ENCODE measurements at regions not wholly inside any gene's neighbourhood (a gene's known extent, or its start where the extent isn't known, plus 50 kb on each side); places are given as distances from the start of the nearest gene placed in this dataset.
A peak's percentile ranks its signal among the peaks of the same experiment; 100 is the strongest.

DNA sequence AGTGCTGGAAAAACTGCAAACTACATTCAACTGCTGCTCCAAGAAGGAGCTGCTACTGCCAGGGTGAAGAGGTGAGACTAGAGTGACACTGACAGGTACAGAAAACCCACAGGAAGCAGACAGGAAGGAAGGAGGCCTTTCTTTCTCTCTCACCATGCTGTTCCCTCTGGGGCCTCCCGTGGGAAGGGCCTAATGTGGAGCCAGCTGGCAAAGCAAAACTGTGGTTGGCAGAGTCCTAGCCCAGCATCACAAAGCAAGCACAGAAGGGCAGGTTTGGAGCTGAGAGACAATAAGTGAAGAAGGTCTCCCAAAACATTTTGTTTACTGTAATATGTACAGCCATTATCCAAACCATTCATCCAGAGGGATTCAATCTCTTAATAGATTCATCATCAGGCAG is 122.5 kb upstream of the MAX start:
- DNase-seq (ENCODE audit: low spot score) = no peak

DNA sequence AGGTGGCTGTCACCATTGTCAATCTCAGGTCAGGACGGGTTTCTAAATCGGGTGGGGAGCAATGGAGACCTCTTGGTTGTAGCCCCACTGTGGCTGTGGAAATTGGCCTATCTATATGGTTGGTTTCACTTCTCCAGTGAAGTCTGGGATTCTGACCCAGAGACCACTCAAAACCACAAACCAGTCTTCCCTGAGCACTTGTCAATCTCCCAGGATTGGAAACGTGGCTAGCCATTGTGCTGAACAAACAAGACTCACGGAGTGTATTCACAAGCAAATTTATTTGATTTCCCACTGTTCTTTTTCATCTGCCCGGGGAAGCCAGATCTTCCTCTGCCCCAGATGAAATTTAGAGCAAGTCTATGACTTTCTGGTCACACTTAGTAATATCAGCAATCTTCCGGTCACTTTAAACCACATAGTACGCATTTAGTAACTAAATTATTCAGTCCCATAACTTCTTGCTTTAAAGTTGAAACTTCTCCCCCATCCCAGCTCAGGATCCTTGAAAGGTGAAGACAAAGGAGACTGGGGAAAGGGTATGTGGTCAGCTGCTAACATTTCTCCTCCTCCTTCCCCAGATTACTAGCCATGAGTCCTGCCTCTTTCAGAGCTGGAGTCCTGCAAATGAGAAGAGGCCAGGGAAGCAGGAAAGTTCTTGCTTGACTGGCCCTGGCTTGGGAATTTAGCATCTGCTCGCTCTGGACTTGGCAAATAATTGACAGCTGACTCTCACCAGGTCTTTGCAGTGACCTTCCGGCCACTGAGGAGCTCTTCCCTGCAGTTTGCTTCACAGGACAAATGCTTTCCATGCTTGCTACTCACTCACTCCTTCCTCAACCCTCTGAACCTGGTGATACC is 123.2 kb upstream of the MAX start:
- no peak for DNase-seq (ENCODE audit: low spot score)

DNA sequence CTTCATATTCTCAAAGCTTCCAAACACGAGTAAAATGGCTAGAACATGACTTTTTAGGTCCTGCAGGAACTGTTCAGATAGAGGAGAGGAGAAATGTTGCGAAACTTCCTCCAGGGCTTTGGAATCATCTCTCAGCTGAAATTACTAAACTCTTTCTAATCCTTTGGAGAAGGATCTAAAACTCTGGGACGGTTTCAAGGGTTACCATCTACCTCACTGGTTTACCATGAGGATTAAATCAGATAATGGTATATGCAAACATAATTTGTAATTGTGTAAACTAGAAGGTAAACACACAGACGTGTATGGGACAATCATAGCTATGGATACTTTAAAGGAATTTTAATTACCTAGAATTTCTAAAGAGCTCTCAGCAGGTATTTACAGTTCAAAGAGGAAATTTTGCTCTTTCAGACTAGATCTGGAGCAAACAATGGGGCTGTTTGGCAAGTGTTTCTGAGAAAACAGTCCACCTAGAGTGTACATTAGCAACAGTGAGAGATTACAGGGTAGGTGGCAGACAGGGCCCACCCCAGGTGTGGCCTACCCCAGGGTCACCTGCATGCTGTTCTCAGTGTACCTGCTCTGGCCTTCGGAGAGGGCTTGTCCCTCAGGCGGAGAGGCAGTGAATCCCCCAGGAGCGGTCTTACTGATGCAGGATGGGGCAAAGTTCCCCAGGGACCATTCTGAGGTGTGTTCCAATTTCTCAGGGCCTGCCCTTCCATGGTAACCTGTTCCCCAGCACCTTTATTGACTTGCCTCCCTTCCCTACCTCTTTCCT is 124.7 kb upstream of the MAX start:
- no peak for DNase-seq (ENCODE audit: low spot score)

DNA sequence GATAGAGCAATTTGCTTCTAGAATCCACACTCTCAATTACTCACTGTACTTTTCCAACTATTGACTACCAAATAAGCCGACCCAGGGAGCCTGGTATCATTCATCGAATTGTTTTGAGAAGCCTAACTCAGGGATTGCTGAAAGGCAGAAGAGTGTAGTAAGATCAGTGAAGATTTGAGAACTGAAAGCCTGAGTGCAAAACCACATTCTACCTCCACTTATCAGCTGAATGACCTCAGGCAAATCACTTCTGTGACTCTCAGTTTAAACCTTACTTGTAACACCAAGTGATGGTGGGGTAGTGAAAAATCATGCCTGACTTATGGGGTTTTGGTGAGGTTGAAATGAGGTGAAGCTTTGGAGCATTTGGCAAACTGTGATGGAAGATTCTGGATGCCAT is 126.1 kb upstream of the MAX start:
- no peak for DNase-seq (ENCODE audit: low spot score)

DNA sequence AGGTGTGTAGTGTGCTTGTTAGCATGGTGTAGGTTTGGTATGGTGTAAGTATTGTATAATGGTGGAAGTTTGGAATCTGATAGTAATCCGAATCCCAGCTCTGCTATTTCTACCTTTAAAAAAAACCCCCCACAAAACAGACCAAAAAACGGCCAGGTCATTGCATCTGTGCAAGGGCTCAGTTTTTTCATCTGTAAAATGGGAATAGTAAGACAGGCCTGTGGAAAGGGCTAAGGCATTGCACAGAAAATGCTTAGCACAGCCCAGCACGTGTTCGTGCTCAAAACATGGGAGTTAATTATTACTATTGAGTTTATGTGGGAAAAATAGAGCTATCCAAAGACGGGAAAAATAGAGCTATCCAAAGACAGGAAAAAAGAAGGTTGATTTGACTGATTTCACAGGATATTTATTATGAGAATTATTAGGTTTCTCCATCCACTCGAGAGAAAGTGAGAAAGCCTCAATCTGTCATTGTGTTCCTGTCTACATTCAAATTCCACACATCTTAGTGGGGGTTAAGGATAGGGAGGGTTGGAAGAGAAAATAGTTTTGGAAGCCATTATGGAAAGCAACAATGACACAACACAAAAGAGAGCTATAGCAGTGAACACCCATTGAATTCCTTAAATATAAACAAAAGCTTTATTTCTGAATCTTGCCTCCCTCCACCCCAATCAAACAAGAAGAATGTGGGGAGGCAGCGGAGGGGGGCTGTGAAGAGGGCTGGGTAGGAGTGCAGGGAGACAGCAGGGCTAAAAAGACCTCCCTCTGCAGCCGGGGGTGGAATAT is 126.8 kb upstream of the MAX start:
- no peak for DNase-seq (ENCODE audit: low spot score)

DNA sequence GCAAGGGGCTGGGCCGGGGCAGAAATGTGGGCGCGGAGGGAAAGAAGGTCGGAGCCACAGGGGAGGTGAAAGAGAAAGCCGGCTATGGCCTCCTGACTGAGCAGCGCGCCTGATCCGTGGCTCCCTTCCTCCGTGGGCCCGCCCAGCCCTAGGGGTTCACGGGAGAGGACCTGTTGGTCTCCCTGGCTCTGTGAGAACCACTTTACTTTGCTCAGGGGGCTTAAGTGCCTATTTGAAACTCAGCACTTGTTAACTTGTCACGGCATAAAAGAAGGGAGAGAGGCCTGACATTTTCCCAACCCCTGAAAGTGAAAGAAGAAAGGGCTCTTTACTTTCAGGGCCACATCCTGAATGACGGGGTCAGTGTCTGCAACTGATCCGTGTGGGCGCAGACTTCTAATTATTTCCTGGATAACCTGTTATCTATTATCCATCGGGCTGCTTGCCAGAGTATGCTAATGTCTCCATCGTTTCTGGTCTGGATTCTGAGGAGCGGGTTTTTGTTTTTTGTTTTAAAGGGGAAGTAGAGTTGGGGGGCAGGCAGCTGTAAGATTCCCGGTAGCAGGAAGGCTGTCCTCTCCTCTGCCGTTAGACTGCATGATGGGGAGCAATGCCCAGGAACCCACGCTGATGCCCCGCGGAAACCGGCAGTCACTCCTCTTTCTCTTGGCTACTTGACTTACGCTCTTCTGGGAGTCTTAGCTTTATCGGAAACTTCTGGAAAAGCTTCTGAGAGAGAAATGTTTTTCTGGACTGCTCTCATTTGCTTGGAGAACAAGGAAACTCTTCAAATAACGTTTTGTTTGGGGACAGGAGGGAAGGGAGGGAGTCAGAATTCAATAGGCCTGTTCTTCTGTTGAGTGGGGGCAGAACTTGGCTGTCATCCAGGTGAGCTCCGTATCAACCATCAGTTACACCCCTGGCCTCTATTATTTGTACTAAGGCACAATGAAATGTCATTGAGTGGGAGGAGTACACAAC is 127.7 kb upstream of the MAX start:
- DNase-seq (ENCODE audit: low spot score) = peak; percentile 24

DNA sequence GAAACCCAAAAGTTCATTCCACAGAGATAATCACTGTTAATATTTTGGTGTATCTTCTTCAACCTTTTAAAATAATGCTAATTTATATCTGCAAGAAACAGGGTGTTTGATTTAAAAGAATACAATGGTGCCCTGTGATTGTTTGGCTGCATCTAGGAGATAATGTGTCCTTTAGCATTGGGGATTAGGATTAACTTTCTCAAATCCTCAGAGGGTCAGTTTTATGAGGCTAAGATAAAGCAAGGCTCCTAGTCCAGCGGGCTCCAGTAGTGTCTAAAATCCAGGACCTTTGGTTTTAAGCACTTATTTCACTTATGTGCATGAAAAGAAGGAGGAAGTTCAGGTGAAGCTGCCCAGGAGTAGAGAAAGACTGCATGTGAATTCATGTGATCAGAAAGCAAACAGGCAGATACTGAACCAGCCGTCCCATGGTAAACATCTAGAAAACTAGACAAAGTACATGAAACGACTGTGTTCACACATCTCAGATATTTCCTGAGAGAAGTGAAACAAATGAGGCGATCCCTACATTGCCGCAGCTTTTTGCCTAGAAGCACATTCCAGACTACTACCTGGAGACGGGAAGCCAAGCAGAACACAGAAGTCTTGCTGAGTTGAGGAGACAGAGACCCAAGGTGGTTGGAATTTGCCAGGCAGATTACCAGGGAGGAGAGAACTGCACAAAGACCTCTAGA is 129.1 kb upstream of the MAX start:
- no peak for DNase-seq (ENCODE audit: low spot score)

DNA sequence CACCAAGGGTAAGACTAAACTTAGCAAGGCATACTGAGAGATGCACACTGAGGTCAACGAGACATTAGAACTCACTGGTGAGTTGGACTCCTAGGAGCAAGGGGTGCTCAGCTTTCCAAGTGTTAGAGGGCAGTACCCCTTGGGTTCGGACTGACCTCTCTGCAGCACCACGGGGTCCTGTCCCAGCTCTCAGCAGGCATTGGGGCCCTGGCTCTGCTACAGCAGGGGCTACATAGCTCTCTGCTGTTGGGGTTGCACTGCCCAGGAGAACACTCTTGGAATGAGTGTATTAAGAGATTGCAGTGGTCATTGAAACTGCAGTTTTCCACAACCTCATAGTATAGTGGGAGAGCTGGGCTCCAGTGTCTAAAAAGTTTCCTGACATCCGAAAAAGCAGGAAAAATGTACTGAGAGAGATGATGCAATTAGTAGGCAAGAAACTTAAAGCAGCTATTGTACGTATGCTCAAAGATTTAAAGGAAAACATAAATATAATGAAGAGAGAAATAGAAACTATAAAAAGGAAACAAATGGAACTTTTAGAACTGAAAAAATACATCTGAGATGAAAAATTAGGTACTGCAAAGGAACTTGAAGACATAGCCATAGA is 132.5 kb upstream of the MAX start:
- no peak for DNase-seq (ENCODE audit: low spot score)

DNA sequence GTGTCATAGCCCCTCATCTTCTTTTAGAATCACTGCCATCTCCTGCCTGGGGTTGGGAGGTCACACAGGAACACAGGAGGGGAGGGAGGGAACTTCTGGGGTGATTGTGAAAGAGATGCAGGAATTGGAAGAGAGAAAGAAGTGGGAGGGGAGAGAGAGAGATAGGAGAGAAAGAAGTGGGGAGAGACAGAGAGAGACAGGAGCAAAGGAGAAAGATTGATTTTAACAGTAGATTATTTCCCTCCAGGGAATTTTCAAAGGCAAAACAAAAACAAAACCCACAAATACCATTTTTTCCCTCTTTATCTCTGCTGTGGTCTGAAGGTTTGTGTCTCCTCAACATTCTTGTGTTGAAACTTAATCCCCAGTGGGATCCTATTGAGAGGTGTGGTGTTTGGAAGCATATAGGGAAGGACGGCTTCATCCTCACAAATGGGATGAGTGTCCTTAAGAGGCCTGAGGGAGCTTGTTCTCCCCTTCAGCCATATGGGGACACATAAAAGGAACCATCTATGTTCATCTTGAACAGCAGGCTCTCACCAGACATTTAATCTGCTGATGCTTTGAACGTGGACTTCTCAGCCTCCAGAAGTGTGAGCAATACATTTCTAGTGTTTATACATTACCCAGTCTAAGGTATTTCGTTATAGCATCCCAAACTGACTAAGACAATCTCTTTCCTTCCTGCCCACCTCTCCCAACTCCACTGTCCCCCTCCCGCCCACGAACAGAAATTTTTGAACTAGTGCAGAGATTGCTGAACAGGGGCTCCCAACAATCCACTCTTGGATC is 134.9 kb upstream of the MAX start:
- DNase-seq (ENCODE audit: low spot score) = no peak

DNA sequence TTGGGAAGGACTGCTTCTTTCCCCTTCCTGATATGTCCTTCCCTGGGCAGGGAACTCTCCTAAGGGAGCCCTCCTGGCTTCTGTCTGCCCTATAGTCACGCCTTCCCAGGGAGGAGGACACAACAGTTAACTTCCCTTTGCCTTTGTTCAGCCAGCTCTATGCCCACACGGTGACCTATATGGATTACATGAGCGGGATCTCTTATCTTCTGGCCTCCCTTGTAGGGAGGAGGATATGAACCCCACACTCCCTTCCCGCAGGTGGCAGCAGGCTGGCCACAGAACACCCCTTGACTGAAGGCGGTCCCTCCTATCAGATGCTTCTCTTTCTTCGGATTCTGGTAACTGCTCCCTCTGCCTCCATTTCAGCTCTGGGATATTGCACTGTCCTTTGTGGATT is 135.6 kb upstream of the MAX start:
- no peak for DNase-seq (ENCODE audit: low spot score)

DNA sequence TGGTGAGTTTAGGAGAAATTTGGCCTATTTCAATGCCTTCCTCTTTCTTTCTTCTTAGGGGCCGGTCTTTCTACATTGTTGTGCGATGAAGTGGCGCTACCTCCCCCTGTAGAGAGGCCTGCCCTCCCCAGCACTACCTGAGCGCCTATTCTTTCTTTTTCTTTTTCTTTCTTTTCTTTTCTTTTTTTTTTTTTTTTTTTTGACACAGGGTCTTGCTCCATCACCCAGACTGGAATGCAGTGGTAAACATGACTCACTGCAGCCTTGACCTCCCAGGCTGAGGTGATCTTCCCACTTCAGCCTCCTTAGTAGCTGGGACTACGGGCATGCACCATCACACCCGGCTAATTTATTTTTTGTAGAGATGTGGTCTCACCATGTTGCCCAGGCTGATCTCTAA is 136.1 kb upstream of the MAX start:
- DNase-seq (ENCODE audit: low spot score) = no peak

DNA sequence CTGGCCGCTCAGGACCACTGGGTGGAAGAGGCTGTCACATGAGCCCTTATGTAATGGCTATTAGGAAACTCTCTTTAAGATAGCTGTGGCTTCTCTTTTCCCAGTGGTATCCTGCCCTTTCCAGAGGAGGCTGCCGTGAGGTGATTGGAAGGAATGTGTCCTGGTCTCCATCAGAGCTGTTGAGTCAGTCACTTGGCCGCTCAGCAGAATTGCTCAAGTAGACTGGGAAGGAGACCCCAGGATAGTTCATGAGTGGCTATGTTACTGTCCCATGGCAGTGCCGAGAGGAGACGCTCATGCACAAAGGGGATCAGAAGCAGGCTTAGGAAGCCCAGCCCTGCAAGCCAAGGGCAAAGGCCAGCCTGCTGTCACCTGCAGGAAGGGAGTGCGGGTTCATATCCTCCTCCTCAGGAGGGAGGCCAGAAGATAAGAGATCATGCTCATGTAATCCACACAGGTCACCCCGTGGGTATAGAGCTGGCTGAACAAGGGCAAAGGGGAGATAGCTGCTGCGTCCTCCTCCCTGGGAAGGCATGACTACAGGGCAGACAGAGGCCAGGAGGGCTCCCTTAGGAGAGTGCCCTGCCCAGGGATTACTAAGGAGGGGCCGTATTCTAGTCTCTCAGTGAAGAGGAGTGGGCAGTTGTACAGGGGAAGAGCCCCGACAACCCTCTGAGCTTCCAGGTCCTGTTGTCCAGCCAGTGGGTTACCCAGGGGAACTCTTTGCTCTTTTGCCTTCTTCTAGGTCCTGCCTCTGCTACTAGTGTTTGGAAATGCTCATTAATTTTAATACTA is 137.0 kb upstream of the MAX start:
- DNase-seq (ENCODE audit: low spot score) = no peak

DNA sequence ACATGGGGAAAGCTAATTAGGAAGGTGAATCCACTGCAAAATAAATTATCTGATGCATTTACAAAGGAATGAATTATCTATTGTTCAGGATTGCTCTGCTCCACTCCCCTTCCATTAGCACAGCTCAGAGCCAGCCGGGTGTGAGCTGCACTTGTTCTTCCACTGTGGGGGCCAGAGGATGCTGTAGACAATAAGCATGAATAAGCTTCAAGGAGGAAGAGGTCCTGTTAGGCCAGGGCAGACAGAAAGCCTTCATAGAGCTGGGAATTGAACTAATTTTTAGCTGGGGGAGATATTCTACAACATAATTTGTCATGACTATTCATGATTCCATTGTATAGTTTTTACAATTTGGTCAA is 137.6 kb upstream of the MAX start:
- no peak for DNase-seq (ENCODE audit: low spot score)

DNA sequence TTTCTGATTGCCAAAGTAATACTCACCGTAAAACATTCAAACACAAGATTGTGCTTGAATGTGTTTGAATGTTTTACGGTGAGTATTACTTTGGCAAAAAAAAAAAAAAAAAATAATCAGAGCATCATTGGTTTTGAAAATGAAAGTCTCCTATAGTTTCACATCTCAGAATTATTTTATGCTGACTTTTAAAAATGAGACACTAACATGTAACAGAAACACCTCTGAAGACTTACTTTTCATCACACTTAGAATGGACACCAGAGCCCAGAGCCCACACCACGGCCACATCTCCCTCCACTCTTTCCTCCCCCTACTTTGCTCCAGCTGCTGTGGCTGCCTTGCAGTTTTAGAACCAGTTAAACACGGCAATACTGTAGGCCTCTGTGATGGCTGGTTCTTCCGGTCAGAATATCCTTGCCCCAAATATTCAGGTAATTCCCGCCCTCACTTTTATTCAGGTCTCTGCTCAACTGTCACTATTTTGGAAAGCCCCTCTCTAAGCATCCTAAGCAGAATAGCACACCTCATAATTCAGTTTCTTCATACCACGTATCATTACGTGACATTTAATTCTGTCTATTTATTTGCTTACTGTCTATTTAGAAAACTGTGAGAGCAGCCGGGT is 138.9 kb upstream of the MAX start:
- DNase-seq (ENCODE audit: low spot score) = no peak

DNA sequence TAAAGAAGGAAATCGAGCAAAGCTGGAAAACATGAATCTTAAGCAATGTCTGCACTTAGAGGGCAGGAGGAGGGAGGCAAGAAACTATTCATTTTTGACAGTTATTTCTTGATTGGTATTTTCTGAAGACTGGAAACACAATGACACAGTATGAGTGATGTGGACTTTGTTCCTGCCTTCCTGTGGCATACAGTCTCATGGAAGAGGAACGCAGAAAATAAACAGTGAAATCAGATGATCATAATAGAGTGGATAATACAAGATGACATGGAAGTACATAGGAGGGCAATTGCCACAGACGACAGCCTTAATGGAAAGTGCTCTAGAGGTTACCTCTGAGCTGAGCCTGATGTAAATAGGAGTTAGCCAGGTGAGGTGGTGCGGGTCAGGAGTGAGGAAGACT is 140.4 kb upstream of the MAX start:
- no peak for DNase-seq (ENCODE audit: low spot score)

DNA sequence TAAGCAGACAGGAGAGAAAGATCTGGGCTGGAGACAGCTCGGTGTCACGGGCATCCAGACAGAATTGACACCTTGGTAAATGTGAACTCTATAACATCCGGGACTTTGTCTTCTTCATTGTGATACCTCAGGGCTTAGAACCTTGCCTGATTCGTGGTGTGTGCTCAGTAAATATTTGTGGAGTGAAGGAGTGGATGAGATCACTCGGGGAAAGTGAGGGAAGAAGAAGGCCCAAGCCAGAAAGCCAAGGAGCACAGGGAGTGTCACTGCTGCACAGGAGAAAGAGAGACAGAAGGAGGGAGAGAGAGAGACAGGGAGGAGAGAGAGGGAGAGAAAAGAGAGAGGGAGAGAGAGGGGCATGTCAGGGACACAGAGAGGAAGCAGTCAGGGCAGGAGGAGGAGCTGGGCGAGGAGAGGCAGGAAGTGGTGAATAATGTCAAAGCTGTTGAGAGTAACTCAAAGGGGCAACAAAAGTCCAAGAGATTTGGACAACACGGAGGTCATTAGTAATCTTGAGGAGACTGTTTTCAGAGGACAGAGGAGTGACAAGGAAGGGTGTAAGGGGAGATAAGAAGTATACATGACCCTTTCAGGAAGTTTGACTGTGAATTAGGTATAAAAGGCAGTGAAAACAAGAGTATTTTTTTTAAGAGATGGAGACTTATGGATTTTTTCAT is 141.6 kb upstream of the MAX start:
- DNase-seq (ENCODE audit: low spot score) = no peak

DNA sequence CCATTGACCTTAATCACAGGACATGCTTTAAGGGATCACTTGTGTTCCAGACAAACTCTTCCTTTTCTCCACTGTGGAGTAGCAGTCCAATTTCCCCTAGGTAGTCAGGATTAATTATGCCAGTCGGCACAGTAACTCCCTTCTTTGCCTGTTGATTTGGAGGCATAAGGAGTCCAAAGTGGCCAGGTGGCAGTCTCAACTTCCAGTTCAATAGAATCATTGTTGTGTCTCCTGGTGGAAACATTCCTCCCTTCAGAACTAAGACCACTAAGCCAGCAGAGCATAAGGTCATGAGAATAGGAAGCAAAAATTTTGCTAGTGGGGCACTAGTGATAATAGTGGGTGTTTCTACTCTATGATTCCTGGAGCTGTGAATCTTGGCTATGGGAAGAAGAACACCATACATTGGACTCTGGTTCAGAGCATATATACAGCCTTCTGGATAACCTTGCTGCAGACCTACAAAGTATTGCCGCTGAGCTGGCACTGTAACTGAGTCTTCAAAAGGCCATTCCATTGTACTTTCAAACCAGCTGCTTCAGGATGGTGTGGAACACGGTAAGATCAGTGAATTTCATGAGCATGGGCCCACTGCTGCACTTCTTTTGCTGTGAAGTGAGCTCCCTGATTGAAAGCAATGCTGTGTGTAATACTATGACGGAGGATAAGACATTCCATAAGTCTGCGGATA is 147.3 kb upstream of the MAX start:
- no peak for DNase-seq (ENCODE audit: low spot score)
